OCI-LY3 (cell line): ENCODE measurements at regions not wholly inside any gene's neighbourhood (a gene's known extent, or its start where the extent isn't known, plus 50 kb on each side); places are given as distances from the start of the nearest gene placed in this dataset.

ENCODE experiments used
- EZH2phosphoT487 ChIP-seq: fragments of 200-600 bp; shearing (Covaris generic); IDR thresholded peaks from 2 replicates; pipeline ENCODE4 v1.6.1; 2018; ENCODE audit warnings: antibody characterized with exemption, mixed run types, low read depth
- TF ChIP-seq, protein P1 (sequence below): fragments of 200-600, 300-600 bp; sonication (generic); IDR thresholded peaks from 2 replicates; pipeline ENCODE4 v1.5.1; 2014; ENCODE audit warnings: antibody characterized with exemption, low read length, low read depth

DNA sequence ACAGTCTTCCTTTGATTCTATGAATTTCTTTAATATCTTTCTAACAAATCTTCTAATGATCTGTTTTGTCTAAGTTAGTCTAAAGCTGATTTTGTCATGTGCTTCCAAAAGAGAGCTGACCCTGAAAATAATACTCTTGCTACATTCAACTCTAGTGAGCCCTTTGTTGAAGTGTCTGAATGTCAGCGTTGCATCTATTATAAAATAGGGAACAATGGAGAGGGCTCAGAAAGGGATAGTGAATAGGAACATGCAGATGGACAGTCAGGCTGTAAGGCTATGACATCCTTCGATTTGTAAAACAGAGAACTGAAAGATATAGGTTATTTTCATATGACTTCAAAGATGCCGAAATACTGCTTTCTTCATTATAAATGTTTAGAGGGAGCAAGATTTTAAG, 304.5 kb downstream of the GALC start:
- TF ChIP-seq, protein P1, sequence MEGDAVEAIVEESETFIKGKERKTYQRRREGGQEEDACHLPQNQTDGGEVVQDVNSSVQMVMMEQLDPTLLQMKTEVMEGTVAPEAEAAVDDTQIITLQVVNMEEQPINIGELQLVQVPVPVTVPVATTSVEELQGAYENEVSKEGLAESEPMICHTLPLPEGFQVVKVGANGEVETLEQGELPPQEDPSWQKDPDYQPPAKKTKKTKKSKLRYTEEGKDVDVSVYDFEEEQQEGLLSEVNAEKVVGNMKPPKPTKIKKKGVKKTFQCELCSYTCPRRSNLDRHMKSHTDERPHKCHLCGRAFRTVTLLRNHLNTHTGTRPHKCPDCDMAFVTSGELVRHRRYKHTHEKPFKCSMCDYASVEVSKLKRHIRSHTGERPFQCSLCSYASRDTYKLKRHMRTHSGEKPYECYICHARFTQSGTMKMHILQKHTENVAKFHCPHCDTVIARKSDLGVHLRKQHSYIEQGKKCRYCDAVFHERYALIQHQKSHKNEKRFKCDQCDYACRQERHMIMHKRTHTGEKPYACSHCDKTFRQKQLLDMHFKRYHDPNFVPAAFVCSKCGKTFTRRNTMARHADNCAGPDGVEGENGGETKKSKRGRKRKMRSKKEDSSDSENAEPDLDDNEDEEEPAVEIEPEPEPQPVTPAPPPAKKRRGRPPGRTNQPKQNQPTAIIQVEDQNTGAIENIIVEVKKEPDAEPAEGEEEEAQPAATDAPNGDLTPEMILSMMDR: no peak
- TF ChIP-seq EZH2phosphoT487: no peak
